ENCODE measurements at regions not wholly inside any gene's neighbourhood (a gene's known extent, or its start where the extent isn't known, plus 50 kb on each side); places are given as distances from the start of the nearest gene placed in this dataset.

GRCh38 chr18:61129001-61129400 lies 204.2 kb upstream of the CDH20 start:
- Histone ChIP-seq H3K9ac (ENCODE audit: low read depth in 1 of 2, low read length in 2 of 2) (no peak overlapping the region), H3K27ac (ENCODE audit: low read depth in 1 of 2, low read length in 2 of 2) (no peak overlapping the region), H3K36me3 (ENCODE audit: control insufficient read depth in 4 of 4, insufficient read depth in 3 of 4, low read depth in 1 of 4, low read length in 3 of 4) (no peaks in the 10 kb centered on the region), H3K9me3 (ENCODE audit: control insufficient read depth in 4 of 4, low read length in 3 of 4) (no peaks in the 10 kb centered on the region), H3K27me3 (ENCODE audit: control insufficient read depth in 4 of 4, insufficient read depth in 4 of 4, low read length in 3 of 4) (no peaks in the 10 kb centered on the region), H3K4me1 (ENCODE audit: control insufficient read depth in 4 of 4, insufficient read depth in 4 of 4, low read length in 3 of 4) (no peaks in the 10 kb centered on the region), H3K4me3 (ENCODE audit: low read depth in 1 of 3, low read length in 3 of 3) (no peak overlapping the region)
- TF ChIP-seq JUND (IDR thresholded peaks at IDR 0.05), result no peak
- TF ChIP-seq RAD21 (IDR thresholded peaks at IDR 0.05), result no peak
- no peak for TF ChIP-seq TAF1 (conservative IDR thresholded peaks at IDR 0.05)
- TF ChIP-seq FOXA1 (IDR thresholded peaks at IDR 0.05), result no peak
- TF ChIP-seq HNF4G (IDR thresholded peaks at IDR 0.05), result no peak
- no peak for TF ChIP-seq SP1 (IDR thresholded peaks at IDR 0.05)
- no peak for TF ChIP-seq GABPA (IDR thresholded peaks at IDR 0.05 in 1 of 2, conservative IDR thresholded peaks at IDR 0.05 in 1 of 2)
- TF ChIP-seq FOXA2 (IDR thresholded peaks at IDR 0.05), result no peak
- no peak for DNase-seq (ENCODE audit: low spot score)

- no peak overlapping the region for H3K27ac ChIP-seq (ENCODE audit: low read depth in 1 of 2, low read length in 2 of 2)
- no peaks in the 10 kb centered on the region for H3K27me3 ChIP-seq (ENCODE audit: control insufficient read depth in 4 of 4, insufficient read depth in 4 of 4, low read length in 3 of 4)
- no peaks in the 10 kb centered on the region for H3K36me3 ChIP-seq (ENCODE audit: control insufficient read depth in 4 of 4, insufficient read depth in 3 of 4, low read depth in 1 of 4, low read length in 3 of 4)
- DNase-seq (ENCODE audit: low spot score), result no peak
- no peak overlapping the region for H3K4me3 ChIP-seq (ENCODE audit: low read depth in 1 of 3, low read length in 3 of 3)
- H3K4me1 ChIP-seq (ENCODE audit: control insufficient read depth in 4 of 4, insufficient read depth in 4 of 4, low read length in 3 of 4), result no peaks in the 10 kb centered on the region
- H3K9me3 ChIP-seq (ENCODE audit: control insufficient read depth in 4 of 4, low read length in 3 of 4), result no peaks in the 10 kb centered on the region
- TF ChIP-seq, protein P1, sequence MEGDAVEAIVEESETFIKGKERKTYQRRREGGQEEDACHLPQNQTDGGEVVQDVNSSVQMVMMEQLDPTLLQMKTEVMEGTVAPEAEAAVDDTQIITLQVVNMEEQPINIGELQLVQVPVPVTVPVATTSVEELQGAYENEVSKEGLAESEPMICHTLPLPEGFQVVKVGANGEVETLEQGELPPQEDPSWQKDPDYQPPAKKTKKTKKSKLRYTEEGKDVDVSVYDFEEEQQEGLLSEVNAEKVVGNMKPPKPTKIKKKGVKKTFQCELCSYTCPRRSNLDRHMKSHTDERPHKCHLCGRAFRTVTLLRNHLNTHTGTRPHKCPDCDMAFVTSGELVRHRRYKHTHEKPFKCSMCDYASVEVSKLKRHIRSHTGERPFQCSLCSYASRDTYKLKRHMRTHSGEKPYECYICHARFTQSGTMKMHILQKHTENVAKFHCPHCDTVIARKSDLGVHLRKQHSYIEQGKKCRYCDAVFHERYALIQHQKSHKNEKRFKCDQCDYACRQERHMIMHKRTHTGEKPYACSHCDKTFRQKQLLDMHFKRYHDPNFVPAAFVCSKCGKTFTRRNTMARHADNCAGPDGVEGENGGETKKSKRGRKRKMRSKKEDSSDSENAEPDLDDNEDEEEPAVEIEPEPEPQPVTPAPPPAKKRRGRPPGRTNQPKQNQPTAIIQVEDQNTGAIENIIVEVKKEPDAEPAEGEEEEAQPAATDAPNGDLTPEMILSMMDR (IDR thresholded peaks at IDR 0.05; ENCODE audit: low read depth, low read length, missing input control), result no peak
- no peak for TF ChIP-seq YY1 (IDR thresholded peaks at IDR 0.05)
- TF ChIP-seq RAD21 (IDR thresholded peaks at IDR 0.05), result no peak
- TF ChIP-seq FOXA2 (IDR thresholded peaks at IDR 0.05), result no peak
- TF ChIP-seq, protein P2, sequence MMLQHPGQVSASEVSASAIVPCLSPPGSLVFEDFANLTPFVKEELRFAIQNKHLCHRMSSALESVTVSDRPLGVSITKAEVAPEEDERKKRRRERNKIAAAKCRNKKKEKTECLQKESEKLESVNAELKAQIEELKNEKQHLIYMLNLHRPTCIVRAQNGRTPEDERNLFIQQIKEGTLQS (IDR thresholded peaks at IDR 0.05), result no peak
- TF ChIP-seq MAX (IDR thresholded peaks at IDR 0.05), result no peak
- TF ChIP-seq ZBTB33 (IDR thresholded peaks at IDR 0.05), result no peak
- TF ChIP-seq, protein P3, sequence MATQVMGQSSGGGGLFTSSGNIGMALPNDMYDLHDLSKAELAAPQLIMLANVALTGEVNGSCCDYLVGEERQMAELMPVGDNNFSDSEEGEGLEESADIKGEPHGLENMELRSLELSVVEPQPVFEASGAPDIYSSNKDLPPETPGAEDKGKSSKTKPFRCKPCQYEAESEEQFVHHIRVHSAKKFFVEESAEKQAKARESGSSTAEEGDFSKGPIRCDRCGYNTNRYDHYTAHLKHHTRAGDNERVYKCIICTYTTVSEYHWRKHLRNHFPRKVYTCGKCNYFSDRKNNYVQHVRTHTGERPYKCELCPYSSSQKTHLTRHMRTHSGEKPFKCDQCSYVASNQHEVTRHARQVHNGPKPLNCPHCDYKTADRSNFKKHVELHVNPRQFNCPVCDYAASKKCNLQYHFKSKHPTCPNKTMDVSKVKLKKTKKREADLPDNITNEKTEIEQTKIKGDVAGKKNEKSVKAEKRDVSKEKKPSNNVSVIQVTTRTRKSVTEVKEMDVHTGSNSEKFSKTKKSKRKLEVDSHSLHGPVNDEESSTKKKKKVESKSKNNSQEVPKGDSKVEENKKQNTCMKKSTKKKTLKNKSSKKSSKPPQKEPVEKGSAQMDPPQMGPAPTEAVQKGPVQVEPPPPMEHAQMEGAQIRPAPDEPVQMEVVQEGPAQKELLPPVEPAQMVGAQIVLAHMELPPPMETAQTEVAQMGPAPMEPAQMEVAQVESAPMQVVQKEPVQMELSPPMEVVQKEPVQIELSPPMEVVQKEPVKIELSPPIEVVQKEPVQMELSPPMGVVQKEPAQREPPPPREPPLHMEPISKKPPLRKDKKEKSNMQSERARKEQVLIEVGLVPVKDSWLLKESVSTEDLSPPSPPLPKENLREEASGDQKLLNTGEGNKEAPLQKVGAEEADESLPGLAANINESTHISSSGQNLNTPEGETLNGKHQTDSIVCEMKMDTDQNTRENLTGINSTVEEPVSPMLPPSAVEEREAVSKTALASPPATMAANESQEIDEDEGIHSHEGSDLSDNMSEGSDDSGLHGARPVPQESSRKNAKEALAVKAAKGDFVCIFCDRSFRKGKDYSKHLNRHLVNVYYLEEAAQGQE (IDR thresholded peaks at IDR 0.05), result no peak
- TF ChIP-seq HNF4G (IDR thresholded peaks at IDR 0.05), result no peak
- TF ChIP-seq FOXA1 (IDR thresholded peaks at IDR 0.05), result no peak
- TF ChIP-seq EGR1 (IDR thresholded peaks at IDR 0.05; ENCODE audit: low read depth in 2 of 2), result no peak
- no peak for TF ChIP-seq JUND (IDR thresholded peaks at IDR 0.05)
- TF ChIP-seq SP1 (IDR thresholded peaks at IDR 0.05), result no peak
- TF ChIP-seq NR2F2 (IDR thresholded peaks at IDR 0.05), result no peak
- TF ChIP-seq HNF4A (conservative IDR thresholded peaks at IDR 0.05), result no peak
- no peak for TF ChIP-seq GABPA (IDR thresholded peaks at IDR 0.05 in 1 of 2, conservative IDR thresholded peaks at IDR 0.05 in 1 of 2)
- TF ChIP-seq TAF1 (conservative IDR thresholded peaks at IDR 0.05), result no peak
- 71% methylated on average over 2 of the region's 2 CpGs for WGBS
- H3K9ac ChIP-seq (ENCODE audit: low read depth in 1 of 2, low read length in 2 of 2), result no peak overlapping the region
Measured at GRCh38 chr18:61132031-61132430, 201.2 kb upstream of the CDH20 start.
